Endothelial cell of umbilical vein (primary cell): ENCODE measurements at regions not wholly inside any gene's neighbourhood (a gene's known extent, or its start where the extent isn't known, plus 50 kb on each side); places are given as distances from the start of the nearest gene placed in this dataset.

Experiments used
- CTCF ChIP-seq, 2 donors: IDR thresholded peaks; 1 replicate in 1 of 2; 2 replicates in 1 of 2; pipeline ENCODE4 v1.5.1; 2011; ENCODE audit warnings: low read length in 2 of 2, mild to moderate bottlenecking in 2 of 2, moderate library complexity in 2 of 2, control low read depth in 1 of 2, inconsistent platforms in 1 of 2, low read depth in 1 of 2; ENCODE audit not compliant: insufficient read depth in 1 of 2; ENCODE audit errors: extremely low read depth in 1 of 2
- EZH2 ChIP-seq: IDR thresholded peaks from 2 replicates; pipeline ENCODE4 v1.6.1; 2012; ENCODE audit warnings: borderline replicate concordance, low read depth, mild to moderate bottlenecking, moderate library complexity, low read length, inconsistent platforms; ENCODE audit not compliant: severe bottlenecking
- JUN ChIP-seq: IDR thresholded peaks from 2 replicates; pipeline ENCODE4 v1.6.1; 2011; ENCODE audit warnings: borderline replicate concordance, low read depth; ENCODE audit not compliant: insufficient read length, insufficient read depth
- MAX ChIP-seq: IDR thresholded peaks from 2 replicates; pipeline ENCODE4 v1.6.1; 2011; ENCODE audit not compliant: insufficient read depth, insufficient read length
- MYC ChIP-seq: IDR thresholded peaks from one replicate; pipeline ENCODE4 v1.6.1; 2011; ENCODE audit warnings: mild to moderate bottlenecking, low read depth, low read length
- POLR2A ChIP-seq: IDR thresholded peaks from 2 replicates; pipeline ENCODE4 v1.6.1; 2012; ENCODE audit warnings: low read depth, mild to moderate bottlenecking, control low read depth, low read length
- POLR2AphosphoS5 ChIP-seq: IDR thresholded peaks from 2 replicates; pipeline ENCODE4 v1.6.1; 2012; ENCODE audit warnings: low read depth, mild to moderate bottlenecking, control low read depth, low read length, moderate library complexity; ENCODE audit not compliant: insufficient read depth

- TF ChIP-seq POLR2A, result no peak
- no peak for TF ChIP-seq CTCF (IDR thresholded peaks at IDR 0.05; ENCODE audit: extremely low read depth in 1 of 2, insufficient read depth in 1 of 2, low read depth in 1 of 2, low read length in 2 of 2)
- no peak for TF ChIP-seq EZH2
- no peak for TF ChIP-seq POLR2AphosphoS5
- TF ChIP-seq MAX, result no peak
- TF ChIP-seq MYC, result no peak
- no peak for TF ChIP-seq JUN
These were observed 84.2 kb downstream of the ACKR3 start for GRCh38 chr2:236653863-236654262.
